Gastrocnemius medialis (tissue), 4 donors: ENCODE measurements at regions not wholly inside any gene's neighbourhood (a gene's known extent, or its start where the extent isn't known, plus 50 kb on each side); places are given as distances from the start of the nearest gene placed in this dataset.

Experiments
- ATAC-seq, 2 donors: fragments of 150-250 bp; one replicate each; pipeline ENCODE4 v1.9.1; 2016
- DNase-seq, 2 donors: peaks; one replicate each; pipeline ENCODE4 v3.0.0-alpha.2; 2019
- H3K27ac ChIP-seq, 4 donors: fragments of 200-600 bp; sonication (generic); 1 replicate in 1 of 4; 2 replicates in 3 of 4; pipeline ENCODE4 v1.5.1; 2016 to 2018; ENCODE audit warnings: mild to moderate bottlenecking in 2 of 4, moderate library complexity in 1 of 4
- H3K27me3 ChIP-seq, 3 donors: fragments of 200-600 bp; sonication (generic) in 2 of 3; 1 replicate in 1 of 3; 2 replicates in 2 of 3; pipeline versions ENCODE4 v1.5.1 to v1.6.0; 2016 to 2019; ENCODE audit warnings: mild to moderate bottlenecking in 1 of 3, moderate library complexity in 1 of 3
- H3K36me3 ChIP-seq, 2 donors: fragments of 200-600 bp; sonication (generic) in 1 of 2; one replicate each; pipeline ENCODE4 v1.5.1; 2017 to 2018
- H3K4me1 ChIP-seq, 2 donors: fragments of 200-600 bp; sonication (generic) in 1 of 2; one replicate each; pipeline ENCODE4 v1.5.1; 2016 to 2017; ENCODE audit warnings: mild to moderate bottlenecking in 2 of 2
- H3K4me3 ChIP-seq, 4 donors: fragments of 200-600 bp; sonication (generic) in 3 of 4; 1 replicate in 1 of 4; 2 replicates in 3 of 4; pipeline ENCODE4 v1.5.1; 2016 to 2019; ENCODE audit warnings: mild to moderate bottlenecking in 2 of 4
- H3K9me3 ChIP-seq, 3 donors: fragments of 200-600 bp; sonication (generic) in 2 of 3; 1 replicate in 1 of 3; 2 replicates in 2 of 3; pipeline ENCODE4 v1.5.1; 2016 to 2019
- POLR2A ChIP-seq, 2 donors: fragments of 450-650 bp; IDR thresholded peaks; one replicate each; pipeline ENCODE4 v1.6.1; 2017; ENCODE audit warnings: antibody characterized with exemption in 2 of 2, mild to moderate bottlenecking in 2 of 2, moderate library complexity in 2 of 2
- in situ Hi-C, 4 donors: fragments of 200-750 bp; cut with MboI; loops; one replicate each; pipeline versions ENCODE4 v1.15.0 to v1.8.0; 2017; ENCODE audit warnings: low sequenced_read_pairs in 4 of 4
- intact Hi-C: fragments of 100-400 bp; cut with DNase I; formaldehyde crosslinking; loops from one replicate; pipeline ENCODE4 v1.15.1; 2023; ENCODE audit warnings: low total_unique reads
- TF ChIP-seq, protein P1 (sequence below), 5 experiments: fragments of 450-650 bp in 3 of 5; fragments of 200-600 bp in 2 of 5; sonication (generic) in 2 of 5; IDR thresholded peaks in 4 of 5; conservative IDR thresholded peaks in 1 of 5; 1 replicate in 4 of 5; 2 replicates in 1 of 5; pipeline ENCODE4 v1.5.1; 2016 to 2019; ENCODE audit warnings: antibody characterized with exemption in 5 of 5, mild to moderate bottlenecking in 3 of 5, moderate library complexity in 3 of 5

DNA sequence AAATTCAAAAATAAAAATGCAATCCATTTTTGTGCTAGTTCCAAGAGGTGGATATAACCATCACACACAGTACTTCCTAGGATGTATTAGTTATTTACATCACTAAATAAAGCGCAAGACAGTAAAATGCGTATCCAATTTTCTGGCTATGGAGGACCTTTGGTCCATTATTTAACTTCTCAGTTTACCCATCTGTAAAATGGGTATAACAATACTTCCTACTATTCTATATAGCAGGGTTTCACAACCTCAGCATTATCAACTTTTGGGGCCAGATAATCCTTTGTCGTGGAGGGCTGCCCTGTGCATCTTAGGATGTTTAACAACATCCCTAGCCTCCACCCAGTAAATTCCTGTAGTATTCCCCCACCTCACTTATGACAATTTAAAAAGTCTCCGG, 275.1 kb upstream of the PKDCC start:
- H3K4me1 ChIP-seq, result no peaks in the 10 kb centered on the region
- in situ Hi-C loops, result no loop called here

DNA sequence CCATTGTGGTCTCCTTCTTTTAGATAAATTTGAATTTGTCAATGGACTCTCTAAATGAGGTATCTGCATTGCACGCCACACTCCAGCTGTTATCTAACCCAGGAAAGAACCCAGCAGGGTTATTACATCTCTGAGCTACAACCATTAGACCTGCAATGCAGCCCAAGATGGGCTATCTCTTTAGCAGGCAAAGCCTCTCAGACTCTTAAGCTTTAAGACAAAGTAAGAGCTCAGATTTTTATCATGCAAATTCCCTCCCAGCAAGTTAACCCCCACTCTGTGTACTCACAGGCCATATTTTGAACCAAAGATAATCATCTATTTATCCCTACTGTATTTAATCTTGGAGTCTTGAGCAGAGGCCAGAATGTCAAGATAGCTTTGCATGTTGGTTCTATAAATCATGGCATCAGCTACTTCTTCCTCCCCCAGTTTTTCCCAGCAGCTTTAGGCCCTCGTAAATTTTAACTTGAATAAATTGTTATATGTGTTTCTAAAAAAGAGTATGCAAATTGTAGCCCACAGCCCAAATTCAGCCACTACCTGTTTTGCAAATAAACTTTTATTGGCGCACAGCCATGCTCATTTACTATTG, 273.7 kb upstream of the PKDCC start:
- no peak for DNase-seq
- in situ Hi-C loops, result no loop called here
- Histone ChIP-seq H3K27ac (no peak overlapping the region), H3K36me3 (no peaks in the 10 kb centered on the region), H3K4me3 (no peak overlapping the region), H3K9me3 (no peaks in the 10 kb centered on the region), H3K4me1 (no peaks in the 10 kb centered on the region), H3K27me3 (no peaks in the 10 kb centered on the region)
- no peak for ATAC-seq
- TF ChIP-seq POLR2A (IDR thresholded peaks at IDR 0.05), result no peak
- TF ChIP-seq, protein P1, sequence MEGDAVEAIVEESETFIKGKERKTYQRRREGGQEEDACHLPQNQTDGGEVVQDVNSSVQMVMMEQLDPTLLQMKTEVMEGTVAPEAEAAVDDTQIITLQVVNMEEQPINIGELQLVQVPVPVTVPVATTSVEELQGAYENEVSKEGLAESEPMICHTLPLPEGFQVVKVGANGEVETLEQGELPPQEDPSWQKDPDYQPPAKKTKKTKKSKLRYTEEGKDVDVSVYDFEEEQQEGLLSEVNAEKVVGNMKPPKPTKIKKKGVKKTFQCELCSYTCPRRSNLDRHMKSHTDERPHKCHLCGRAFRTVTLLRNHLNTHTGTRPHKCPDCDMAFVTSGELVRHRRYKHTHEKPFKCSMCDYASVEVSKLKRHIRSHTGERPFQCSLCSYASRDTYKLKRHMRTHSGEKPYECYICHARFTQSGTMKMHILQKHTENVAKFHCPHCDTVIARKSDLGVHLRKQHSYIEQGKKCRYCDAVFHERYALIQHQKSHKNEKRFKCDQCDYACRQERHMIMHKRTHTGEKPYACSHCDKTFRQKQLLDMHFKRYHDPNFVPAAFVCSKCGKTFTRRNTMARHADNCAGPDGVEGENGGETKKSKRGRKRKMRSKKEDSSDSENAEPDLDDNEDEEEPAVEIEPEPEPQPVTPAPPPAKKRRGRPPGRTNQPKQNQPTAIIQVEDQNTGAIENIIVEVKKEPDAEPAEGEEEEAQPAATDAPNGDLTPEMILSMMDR (IDR thresholded peaks at IDR 0.05 in 4 of 5, conservative IDR thresholded peaks at IDR 0.05 in 1 of 5), result no peak
- intact Hi-C loops, result no loop called here

More for the DNA sequence above, 275.1 kb upstream of the PKDCC start:
- H3K36me3 ChIP-seq, result no peaks in the 10 kb centered on the region
- no peak overlapping the region for H3K27ac ChIP-seq
- no peak for TF ChIP-seq POLR2A (IDR thresholded peaks at IDR 0.05)
- TF ChIP-seq, protein P1 (IDR thresholded peaks at IDR 0.05 in 4 of 5, conservative IDR thresholded peaks at IDR 0.05 in 1 of 5), result no peak
- no peak for ATAC-seq
- intact Hi-C loops, result no loop called here
- H3K27me3 ChIP-seq, result no peaks in the 10 kb centered on the region
- H3K9me3 ChIP-seq, result no peaks in the 10 kb centered on the region
- no peak for DNase-seq
- H3K4me3 ChIP-seq, result no peak overlapping the region

DNA sequence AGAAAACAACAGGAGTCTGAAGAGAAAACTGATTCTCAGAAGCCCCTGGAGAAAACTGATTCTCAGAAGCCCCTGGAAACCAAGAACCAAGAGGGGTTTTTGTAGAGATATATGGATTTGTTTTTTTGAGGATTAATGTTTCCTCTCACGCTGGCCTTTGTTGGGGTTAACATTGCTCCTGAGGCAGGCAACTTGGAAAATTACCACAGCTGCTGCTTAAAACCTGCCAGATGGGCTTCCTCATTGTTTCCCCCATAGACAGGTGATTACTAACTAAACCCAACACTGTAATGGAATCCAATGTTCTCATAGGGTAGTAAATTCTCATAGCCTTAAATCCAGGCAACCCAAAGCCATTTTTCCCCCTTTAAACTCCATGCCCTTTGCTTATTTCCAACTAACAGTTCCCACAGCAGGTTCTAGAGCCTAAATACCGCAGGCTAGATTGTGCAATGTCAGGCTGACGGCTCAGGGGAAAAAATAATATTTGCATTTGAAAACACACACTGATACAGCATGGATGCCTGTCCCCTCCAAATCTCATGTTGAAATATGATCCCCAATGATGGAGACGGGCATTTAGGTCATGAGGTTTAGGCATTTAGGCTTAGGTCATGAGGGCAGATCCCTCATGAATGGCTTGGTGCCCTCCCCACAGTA, 272.3 kb upstream of the PKDCC start:
- no peaks in the 10 kb centered on the region for H3K27me3 ChIP-seq
- no peak overlapping the region for H3K4me3 ChIP-seq
- H3K4me1 ChIP-seq, result no peaks in the 10 kb centered on the region
- no peak for ATAC-seq
- DNase-seq, result no peak
- H3K9me3 ChIP-seq, result no peaks in the 10 kb centered on the region
- intact Hi-C loops, result no loop called here
- no peaks in the 10 kb centered on the region for H3K36me3 ChIP-seq
- TF ChIP-seq, protein P1 (IDR thresholded peaks at IDR 0.05 in 4 of 5, conservative IDR thresholded peaks at IDR 0.05 in 1 of 5), result no peak
- TF ChIP-seq POLR2A (IDR thresholded peaks at IDR 0.05), result no peak
- in situ Hi-C loops, result loop anchor here in 3 of 4 donors (25.0 kb wide), 1 partner anchor 1863 kb away; no protein-coding TSS in a partner anchor
- H3K27ac ChIP-seq, result no peak overlapping the region

DNA sequence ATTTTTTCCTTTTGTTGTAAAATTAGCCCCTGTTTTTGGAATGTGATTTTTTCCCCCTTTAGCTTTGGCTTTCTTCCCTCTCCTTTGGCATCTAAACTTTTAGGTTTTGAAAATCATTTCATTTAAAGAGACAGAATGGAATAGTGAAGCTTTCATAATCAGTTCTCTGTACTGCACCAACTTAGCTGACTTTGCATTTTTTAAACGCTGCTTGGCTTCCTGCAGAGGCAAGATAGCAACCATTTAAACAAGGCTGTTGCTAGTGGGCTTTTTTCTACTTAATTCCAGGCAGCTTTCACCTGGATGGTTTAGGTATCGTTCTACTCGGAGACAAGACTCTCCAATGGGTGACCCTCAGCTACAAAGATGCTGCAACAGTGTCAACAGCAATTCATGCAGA, 267.9 kb upstream of the PKDCC start:
- no peak for DNase-seq
- Histone ChIP-seq H3K27me3 (no peaks in the 10 kb centered on the region), H3K9me3 (no peaks in the 10 kb centered on the region), H3K4me1 (no peaks in the 10 kb centered on the region), H3K4me3 (no peak overlapping the region), H3K36me3 (no peaks in the 10 kb centered on the region), H3K27ac (no peak overlapping the region)
- TF ChIP-seq, protein P1 (IDR thresholded peaks at IDR 0.05 in 4 of 5, conservative IDR thresholded peaks at IDR 0.05 in 1 of 5), result no peak
- TF ChIP-seq POLR2A (IDR thresholded peaks at IDR 0.05), result no peak
- ATAC-seq, result no peak
- in situ Hi-C loops, result loop anchor here (10.0 to 25.0 kb wide), 2 partner anchors 1865 to 1868 kb away; no protein-coding TSS in a partner anchor
- intact Hi-C loops, result loop anchor here (10.0 kb wide), 1 partner anchor 1565 kb away; no protein-coding TSS in a partner anchor
